ENCODE measurements at regions not wholly inside any gene's neighbourhood (a gene's known extent, or its start where the extent isn't known, plus 50 kb on each side); places are given as distances from the start of the nearest gene placed in this dataset.
A peak's percentile ranks its signal among the peaks of the same experiment; 100 is the strongest.
"Not testable (repeated sequence)": the region's sequence is repeated elsewhere in the genome, so short reads cannot be mapped to it uniquely, and the experiment has no call there.

DNA sequence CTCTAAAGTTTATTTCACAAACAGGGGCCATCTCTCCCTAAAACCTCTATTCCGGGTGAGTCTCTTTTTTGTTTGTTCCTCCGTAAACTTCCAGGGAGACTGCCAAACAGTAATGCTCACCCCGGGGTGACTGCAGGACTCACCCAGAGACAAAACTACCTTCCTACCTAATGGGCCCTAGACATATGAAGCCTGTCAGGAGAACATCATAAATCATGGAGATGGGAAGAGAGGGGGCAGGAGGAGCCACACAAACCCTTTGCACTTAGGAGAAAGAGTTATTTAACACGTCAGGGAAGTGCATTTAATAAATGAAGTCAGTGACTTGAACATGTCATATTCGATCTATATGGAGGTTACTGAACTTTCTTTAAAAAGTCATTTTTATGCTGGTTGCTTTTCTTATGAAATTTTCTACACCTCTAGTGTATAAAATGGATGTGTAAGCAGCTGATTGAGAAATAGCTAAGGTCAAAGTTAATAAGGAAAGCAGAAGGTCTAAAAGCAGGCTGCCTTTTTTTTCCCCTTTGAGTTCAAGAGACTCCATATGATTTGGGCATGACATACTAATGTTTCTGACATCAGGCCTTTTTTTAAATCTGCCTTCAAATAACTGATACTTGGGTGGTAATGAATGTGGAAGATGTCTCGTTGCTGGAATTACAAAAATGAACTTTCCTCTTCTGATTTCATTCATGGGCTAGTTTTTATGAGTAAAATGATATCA lies 286.9 kb upstream of the USP25 start:
- no peak for DNase-seq

DNA sequence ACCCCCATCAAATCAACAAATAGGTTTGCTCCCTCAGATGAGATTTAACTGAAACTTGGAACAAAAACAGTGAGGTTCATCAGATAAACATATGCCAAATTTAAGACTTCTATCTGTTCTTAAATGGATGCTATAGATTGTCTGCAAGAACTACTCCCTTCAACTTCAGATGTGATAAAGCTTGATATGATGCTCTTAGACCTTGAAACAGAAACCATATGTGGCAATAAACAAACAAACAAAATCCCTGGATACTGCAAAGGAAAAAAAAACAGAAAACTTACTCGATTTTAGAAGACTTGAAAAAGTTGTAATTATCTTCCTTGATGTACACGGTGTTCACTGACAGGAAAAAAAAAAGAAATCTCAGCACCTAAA lies 286.1 kb upstream of the USP25 start:
- no peak for DNase-seq

DNA sequence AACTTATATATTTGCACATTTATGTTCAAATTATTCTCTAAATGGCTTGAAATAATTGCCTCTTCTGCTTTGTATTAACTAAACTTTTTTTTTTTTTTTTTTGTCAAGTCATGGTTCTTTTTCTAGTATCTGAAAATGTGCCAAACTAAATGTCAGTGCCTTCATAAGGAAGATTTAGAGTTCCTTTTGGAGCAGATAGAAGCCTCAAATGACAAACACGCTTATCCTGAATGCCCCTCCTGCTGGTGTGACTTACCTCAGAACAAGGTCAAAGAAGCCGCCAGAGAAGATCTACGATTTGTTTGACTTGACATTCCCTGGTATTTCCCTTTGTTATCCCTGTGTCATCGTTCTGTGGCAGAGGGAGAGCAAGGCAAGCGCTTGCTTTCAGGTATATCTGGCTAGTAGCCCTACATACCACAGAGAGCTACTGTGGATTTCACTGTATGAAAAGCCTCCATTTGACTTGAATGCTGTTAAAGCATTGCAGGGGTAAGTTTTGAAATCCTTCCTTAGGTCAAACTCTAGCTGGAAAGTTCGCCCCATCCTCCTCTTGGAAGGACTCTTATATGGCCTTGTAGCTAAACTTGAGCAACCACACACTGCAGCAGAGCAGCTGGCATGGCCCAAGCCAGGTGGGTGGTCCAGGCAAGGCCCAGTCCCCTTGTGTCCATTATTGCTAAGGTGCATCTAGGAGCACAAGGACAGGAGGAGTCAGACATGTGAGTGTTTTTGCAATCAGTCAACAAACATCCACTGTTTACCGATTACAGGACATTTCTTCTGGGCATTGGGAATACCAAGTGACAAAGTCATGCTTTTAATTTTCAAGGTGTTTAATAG lies 285.4 kb upstream of the USP25 start:
- no peak for DNase-seq

DNA sequence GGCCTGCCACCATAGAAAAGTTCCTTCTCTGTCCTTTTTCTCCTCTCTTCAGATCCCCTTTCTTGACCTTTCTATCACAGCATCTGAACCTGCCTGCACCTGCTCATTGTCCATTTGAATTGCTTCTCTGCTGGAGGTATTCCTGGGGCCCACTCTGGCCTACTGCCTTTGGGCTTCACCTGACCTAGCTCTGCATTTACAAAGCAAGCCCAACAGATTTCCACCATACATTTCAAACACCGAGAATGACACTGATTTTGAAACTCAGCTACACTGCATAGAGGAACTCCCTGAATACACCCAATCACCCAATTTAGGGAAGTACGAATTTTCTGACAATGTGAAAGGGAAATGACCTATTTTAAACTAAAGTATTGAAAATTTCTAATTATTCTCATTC lies 284.5 kb upstream of the USP25 start:
- no peak for DNase-seq

DNA sequence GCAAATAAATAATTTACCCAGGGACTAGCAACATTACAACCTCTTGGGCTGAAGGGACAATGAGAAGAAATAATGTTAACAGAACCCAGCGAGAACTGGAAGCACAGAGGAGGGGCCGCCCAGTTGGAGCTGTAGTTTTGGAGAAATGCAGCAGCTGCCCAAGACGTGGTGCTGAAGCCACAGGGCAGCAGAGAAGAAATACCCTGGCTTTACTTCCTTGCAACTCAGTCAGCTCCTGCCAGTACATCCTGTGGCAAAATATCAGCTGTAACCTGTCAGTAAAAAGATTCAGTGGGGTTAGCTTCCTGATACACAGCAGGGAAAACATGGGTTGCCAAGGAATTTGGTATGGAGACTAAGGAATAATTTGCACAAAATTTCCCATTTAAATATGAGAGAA lies 283.6 kb upstream of the USP25 start:
- no peak for DNase-seq

DNA sequence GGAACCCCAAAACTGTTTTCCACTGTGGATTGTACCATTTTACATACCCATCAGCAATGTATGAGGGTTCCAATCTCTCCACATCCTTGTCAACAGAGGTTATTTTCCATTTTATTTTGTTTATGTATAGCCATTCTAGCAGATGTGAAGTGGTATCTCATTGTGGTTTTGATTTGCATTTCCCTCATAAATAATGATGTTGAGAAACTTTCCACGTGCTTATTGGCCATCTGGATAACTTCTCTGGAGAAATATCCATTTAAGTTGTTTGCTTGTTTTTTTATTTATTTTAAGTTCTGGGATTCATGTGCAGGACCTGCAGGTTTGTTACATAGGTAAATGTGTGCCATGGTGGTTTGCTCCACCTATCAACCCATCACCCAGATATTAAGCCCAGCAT lies 280.2 kb upstream of the USP25 start:
- no peak for DNase-seq

DNA sequence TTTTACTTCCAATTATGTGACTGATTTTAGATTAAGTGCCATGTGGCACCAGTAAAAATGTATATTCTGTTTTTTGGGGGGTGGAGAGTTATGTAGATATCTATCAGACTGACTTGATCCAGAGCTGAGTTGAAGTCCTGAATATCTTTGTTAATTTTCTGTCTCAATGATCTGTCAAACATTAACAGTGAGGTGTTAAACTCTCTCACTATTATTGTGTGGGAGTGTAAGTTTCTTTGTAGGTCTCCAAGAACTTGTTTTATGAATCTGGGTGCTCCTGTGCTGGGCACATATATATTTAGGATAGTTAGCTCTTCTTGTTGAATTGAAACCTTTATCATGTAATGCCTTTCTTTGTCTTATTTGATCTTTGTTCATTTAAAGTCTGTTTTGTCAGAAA lies 276.5 kb upstream of the USP25 start:
- DNase-seq, result no peak

DNA sequence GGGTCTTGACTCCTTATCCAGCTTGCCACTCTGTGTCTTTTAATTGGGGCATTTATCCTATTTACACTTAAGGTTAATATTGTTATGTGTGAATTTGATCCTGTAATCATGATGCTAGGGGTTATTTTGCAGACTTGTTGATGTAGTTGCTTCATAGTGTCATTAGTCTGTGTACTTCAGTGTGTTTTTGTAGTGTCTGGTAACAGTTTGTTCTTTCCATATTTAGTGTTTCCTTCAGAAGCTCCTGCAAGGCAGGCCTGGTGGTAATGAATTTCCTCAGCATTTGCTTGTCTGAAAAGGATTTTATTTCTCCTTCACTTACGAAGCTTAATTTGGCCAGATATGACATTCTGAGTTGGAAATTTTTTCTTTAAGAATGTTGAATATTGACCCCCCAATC lies 276.0 kb upstream of the USP25 start:
- not testable (repeated sequence) for DNase-seq

DNA sequence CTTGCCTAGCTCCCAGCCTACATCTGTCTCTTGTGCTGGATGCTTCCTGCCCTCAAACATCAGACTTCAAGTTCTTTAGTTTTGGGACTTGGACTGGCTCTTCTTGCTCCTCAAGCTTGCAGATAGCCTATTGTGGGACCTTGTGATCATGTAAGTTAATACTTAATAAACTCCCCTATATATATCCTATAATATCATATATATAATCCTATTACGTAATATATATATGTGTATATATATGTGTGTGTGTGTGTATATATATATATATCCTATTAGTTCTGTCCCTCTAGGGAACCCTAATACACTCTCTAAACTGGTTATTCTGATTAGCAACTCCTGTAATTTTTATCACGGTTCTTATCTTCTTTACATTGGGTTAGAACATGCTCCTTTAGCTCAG lies 274.9 kb upstream of the USP25 start:
- DNase-seq, result not testable (repeated sequence)

DNA sequence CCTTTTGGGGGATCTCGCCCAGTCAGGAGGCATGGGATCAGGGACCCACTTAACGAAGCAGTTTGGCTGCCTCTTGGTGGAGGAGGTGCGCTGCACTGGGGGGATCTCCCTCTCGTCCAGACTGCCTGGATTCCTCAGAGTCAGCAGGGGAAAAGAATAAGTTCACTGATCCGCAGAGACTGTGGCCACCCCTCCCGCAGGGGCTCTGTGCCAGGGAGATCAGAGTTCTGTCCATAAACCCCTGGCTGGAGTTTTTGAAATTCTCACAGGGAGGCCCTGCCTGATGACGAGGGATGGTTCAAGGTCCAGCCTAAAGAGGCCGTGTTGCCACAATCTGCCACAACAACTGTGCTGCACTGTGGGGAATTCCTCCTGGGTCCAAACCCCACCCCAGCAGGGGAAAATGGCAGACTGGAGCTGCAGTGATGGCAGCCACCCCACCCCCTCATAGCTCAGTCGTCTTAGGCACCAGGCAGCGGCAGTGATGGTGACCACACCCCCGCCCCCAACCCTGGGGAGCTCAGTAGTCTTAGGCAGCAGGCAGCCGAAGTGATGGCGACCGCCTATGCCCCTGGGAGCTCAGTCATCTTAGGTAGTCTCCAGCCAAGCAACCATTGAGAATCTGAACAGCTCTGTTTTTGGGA lies 273.8 kb upstream of the USP25 start:
- no peak for DNase-seq

DNA sequence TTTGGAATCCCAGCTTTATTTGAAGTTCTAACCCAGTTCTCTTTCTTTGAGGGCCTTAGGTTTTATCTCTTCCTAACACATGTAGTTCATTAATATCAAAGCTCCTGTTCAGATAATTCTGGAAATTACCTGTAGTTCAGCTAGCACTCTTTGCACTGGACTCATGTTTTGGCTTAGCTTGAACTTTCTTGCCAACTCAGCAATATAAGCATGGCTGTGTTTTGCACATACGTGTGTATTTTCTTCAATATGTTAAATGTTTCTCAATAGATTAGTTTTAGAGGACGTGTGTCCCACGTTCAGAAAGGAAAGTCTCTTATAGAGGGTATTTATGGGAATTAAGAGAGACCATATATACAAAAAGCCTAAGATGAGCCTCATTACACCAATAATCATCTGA lies 271.8 kb upstream of the USP25 start:
- DNase-seq, result no peak

DNA sequence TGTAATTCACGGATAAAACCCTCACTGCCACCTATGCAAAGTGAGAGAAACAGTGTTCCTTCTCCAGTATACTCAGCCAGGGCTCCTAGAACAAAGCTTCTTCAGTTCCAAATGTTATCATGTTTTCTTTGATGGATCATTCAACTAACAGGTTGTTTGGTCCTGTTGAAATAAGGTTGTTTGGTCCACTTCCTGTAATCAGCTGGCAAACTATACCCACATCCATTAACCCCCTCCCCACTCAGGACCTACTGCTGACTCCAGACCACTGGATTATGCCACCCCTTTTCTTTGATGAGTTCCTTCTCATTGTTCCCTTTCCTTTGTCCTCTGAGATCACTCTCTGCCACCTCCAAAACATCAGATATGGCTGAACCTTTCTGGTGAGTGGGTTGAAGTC lies 267.7 kb upstream of the USP25 start:
- no peak for DNase-seq

DNA sequence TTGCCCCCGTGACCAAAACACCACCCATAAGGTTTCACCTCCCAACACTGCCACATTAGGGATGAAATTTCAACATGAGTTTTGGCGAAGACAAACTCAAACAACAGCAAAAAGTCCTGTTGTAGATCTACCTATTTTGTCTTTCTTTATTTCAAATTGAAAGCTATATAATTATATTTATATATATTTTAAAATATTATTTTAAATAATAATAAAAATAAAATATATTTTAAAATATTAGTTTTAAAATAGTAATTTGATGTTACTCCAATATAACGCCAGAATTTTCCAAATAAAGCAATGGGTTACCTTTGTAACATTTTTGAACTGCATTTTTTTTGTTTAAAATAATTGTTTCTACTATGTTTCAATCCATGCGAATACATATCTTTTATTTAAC lies 263.5 kb upstream of the USP25 start:
- DNase-seq, result no peak

DNA sequence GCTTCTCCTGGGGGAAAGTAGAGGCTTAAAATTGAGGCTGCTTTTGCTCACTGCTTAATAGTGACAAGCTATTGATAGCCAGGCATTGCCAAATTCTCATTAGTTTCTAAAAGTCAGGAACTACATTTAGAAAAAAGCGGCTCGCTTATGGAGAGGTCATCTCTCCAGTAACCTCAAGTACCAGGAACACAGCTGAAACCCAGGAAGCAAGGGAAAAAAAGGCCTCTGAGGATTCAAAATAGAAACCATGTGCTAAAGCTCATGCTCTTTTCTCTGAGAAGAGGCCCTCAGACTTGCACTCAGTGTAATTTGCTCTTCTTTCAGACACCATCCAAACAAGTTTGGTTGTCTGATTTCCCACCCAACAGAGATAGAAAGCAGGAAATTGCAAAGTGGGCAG lies 261.4 kb upstream of the USP25 start:
- no peak for DNase-seq

DNA sequence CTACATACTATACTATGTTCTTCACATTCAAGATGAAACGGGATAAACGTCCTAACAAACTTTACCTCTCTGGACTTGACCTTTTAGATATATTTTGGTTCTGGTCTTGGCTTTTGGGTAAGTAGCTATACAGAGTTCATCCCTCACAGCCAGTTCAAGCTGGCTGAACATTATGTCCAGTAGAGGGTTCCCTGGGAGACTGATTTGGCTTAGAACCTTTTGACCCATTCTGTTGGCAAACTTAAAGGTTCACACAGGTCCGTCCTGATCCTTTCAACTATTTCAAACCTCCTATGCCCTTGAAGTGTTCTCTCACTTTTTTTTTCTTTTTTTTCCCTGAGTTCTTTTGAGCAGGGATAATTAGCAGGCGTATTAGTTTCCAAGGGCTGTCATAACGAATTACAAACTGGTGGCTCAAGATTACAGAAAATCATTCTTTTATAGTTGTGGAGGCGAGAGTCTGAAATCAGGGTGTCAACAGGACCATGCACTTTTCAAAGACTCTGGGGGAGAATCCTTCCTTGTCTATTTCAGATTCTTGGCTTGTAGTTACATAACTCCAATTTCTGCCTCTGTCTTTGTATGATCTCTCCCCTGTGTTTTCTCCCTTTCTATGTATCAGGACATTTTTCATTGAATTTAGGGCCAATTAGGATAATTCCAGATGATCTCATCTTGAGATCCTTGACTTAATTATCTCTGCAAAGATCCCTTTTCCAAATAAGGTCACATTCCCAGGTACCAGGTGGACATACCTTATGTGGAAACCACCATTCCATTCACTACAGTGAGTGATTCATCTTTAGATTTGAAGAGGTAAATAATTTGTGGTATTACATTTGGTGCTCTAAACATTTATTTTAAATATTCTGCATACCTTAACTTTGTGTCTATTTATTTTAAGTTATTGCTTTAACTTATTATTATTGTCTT lies 257.4 kb upstream of the USP25 start:
- DNase-seq, result peak; percentile 58

DNA sequence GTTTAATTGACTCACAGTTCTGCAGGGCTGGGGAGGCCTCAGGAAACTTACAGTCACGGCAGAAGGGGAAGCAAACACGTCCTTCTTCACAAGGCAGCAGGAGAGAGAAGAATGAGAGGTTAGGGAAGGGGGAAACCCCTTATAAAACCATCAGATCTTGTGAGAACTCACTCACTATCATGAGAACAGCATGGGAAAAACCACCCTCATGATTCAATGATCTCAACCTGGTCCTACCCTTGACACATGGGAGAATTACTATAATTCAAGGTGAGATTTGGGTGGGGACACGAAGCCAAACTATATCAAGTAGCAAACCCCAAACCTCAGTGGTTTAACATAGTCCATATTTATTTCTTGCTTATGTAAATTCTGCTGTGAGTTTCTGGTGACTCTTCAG lies 252.0 kb upstream of the USP25 start:
- DNase-seq, result not testable (repeated sequence)

DNA sequence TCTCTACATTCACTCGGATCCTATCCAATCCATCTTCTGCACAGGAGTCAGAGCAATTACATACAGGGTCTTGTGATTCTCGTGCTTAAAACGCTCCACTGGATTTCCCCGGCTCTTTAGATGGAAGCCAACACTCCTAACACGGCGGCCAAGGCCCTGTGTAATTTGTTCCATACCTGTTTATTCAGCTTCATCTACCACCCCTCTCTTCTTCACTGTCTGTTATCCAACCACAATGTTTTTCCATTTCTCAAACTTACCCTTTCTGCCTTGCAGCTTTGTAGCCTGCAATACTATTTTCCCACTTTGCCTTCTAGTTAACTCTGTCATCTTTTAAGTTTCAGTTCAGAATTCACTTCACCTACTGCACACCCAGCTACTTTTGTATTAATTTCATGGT lies 249.6 kb upstream of the USP25 start:
- no peak for DNase-seq

DNA sequence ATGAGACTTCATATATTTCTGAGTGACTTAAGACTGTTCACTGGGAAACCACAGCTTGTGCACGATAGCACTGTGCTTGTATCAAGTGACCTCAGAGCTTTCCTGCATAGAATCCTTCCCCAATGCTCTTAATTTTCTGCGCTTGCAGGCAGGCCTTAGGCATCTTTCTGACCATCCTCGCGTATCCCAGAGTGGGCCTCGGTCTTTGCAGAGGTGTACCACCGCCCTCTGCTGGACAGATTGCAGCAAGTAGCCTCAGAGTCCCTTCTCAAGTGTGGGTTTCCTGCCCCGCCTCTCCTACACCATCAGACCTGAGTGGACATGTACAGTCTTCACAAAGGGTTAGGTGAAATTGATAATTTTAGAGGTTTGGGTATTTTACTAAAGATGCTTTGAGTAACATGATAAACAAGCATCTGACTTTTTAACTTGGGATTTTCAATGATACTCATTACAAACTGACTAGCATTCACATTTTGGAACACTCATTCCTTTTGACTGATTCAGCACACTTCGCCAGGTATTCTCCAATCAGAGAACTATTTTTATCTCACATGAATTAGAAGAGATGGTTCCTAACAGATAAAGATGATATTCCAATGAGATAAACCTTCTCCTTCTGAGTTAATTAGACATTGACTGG lies 246.5 kb upstream of the USP25 start:
- DNase-seq, result peak; percentile 81

DNA sequence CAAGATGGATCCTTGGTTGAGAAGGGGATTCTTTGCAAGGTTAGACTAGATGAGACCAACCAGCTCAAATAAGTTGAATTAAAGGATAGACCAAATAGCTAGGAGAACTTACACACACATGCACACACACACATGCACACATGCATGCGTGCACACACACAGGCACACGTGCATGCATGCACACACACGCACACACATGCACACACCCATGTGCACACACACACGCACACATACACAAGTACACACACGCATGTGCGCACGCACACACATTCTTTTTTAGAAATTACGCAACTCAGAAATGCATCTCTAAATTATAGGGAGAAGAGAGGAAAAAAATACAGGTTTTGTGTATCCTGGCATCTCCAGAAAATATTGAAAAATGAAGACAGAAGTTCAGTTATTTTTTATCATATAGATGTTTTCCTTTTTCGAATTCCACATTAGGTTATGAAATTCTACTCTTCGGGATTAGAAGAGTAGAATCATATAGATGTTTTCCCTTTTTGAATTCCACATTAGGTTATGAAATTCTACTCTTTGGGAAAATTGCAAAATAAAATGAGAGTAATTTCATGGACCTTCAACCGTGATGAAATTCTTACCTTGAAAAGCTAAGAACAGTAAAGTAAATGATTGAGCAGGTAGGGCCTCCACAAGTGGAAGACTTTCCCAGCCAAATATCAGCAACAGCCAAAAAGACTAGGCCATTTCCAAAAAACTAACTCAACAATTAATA lies 243.2 kb upstream of the USP25 start:
- DNase-seq, result no peak

DNA sequence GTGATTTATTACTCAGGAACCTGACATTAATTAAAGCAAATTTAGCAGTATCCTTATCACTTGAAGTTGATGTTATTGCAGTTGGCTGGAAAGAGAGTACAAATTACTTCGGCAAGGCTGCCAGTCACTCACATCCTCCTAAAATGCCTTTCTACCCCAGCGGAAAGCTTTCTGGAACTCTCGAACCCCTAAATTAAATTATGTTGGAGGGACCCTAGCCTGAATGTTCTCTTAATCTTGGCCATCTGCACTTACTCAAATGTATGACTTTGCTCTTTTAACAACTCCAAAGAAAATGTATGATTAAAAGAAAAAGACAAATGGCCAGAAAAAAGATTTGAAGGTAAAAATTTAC lies 242.6 kb upstream of the USP25 start:
- no peak for DNase-seq

DNA sequence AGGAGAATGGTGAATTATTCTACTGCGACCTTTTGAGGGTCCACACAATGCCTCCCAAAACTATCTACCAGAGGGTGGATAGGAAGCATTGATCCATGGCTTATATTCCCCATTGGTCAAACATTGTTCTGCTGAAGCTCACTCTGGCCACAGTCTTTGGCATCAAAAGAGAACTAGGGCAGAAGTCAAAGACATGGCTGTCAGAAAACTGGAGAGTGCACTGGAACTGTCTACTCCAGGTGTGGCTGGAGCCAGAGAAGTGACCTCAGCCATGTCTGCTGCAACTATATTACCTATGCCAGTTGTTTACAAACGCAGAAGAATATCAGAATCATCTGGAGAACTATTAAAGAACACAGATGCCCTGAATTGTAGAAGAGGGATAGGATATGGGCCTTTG lies 238.7 kb upstream of the USP25 start:
- DNase-seq, result no peak

DNA sequence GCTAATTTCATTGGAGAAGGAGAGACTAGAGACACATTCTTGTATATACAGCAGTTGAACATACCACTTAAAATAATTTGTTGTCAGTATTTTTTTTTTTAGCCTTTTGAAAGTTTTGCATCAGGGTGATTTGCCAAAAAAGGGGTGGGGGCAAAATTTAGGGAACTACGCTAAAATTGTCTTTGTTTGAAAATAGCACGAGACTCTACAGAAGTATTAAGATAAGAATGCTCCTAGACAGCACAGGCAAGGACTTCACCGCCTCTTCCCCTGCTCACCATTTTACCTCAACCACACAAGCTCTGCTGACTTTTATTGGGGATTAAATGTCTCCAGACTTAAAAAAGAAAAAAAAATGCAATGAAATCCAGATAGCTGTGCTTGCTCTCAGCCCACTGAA lies 236.1 kb upstream of the USP25 start:
- DNase-seq, result no peak
